ENCODE measurements at regions not wholly inside any gene's neighbourhood (a gene's known extent, or its start where the extent isn't known, plus 50 kb on each side); places are given as distances from the start of the nearest gene placed in this dataset.

- no peak overlapping the region for H3K4me3 ChIP-seq (ENCODE audit: low read depth, low read length)
- DNase-seq (ENCODE audit: low read depth), result no peak
- no peak for TF ChIP-seq CTCF (conservative IDR thresholded peaks at IDR 0.05; ENCODE audit: low read depth, low read length)
Measured at GRCh38 chr11:28956446-28956845, 848.3 kb downstream of the METTL15 start.

GRCh38 chr11:28951191-28951590 lies 843.0 kb downstream of the METTL15 start:
- TF ChIP-seq CTCF (conservative IDR thresholded peaks at IDR 0.05; ENCODE audit: low read depth, low read length), result no peak
- no peak for DNase-seq (ENCODE audit: low read depth)
- H3K4me3 ChIP-seq (ENCODE audit: low read depth, low read length), result no peak overlapping the region

GRCh38 chr11:28939381-28939780 lies 831.2 kb downstream of the METTL15 start:
- no peak overlapping the region for H3K4me3 ChIP-seq (ENCODE audit: low read depth, low read length)
- DNase-seq (ENCODE audit: low read depth), result no peak
- TF ChIP-seq CTCF (conservative IDR thresholded peaks at IDR 0.05; ENCODE audit: low read depth, low read length), result no peak

GRCh38 chr11:28938091-28938490 lies 829.9 kb downstream of the METTL15 start:
- no peak overlapping the region for H3K4me3 ChIP-seq (ENCODE audit: low read depth, low read length)
- TF ChIP-seq CTCF (conservative IDR thresholded peaks at IDR 0.05; ENCODE audit: low read depth, low read length), result no peak
- no peak for DNase-seq (ENCODE audit: low read depth)

- no peak for TF ChIP-seq CTCF (conservative IDR thresholded peaks at IDR 0.05; ENCODE audit: low read depth, low read length)
- no peak overlapping the region for H3K4me3 ChIP-seq (ENCODE audit: low read depth, low read length)
- no peak for DNase-seq (ENCODE audit: low read depth)
Measured at GRCh38 chr11:28932940-28933339, 824.8 kb downstream of the METTL15 start.

GRCh38 chr11:28924004-28924403 lies 815.8 kb downstream of the METTL15 start:
- DNase-seq (ENCODE audit: low read depth), result no peak
- H3K4me3 ChIP-seq (ENCODE audit: low read depth, low read length), result no peak overlapping the region
- TF ChIP-seq CTCF (conservative IDR thresholded peaks at IDR 0.05; ENCODE audit: low read depth, low read length), result no peak

- no peak for DNase-seq (ENCODE audit: low read depth)
- TF ChIP-seq CTCF (conservative IDR thresholded peaks at IDR 0.05; ENCODE audit: low read depth, low read length), result no peak
- H3K4me3 ChIP-seq (ENCODE audit: low read depth, low read length), result no peak overlapping the region
Measured at GRCh38 chr11:28922386-28922981, 814.3 kb downstream of the METTL15 start.

Data from epithelial cell of proximal tubule (primary cell).